Calu3 (cell line): ENCODE measurements at regions not wholly inside any gene's neighbourhood (a gene's known extent, or its start where the extent isn't known, plus 50 kb on each side); places are given as distances from the start of the nearest gene placed in this dataset.

Experiments
- BruUV-seq: library from RNA; stranded (reverse); fragments of 400-500 nt; replicated peaks from 2 replicates; lab custom pipeline; 2021; lab: Mats Ljungman, UMichigan
- CTCF ChIA-PET: fragments of 300-600 bp; sonication (Branson Sonifier 250); formaldehyde crosslinking; loops from one replicate; lab custom pipeline; 2022; ENCODE audit warnings: antibody characterized with exemption; lab: Charles Lee
- DNase-seq: peaks from one replicate; pipeline ENCODE4 v3.0.0; 2022
- H3K27ac Mint-ChIP-seq: one replicate; pipeline ENCODE4 v1.8.0; 2022; ENCODE audit warnings: mixed read lengths; ENCODE audit not compliant: unreplicated experiment
- H3K27me3 Mint-ChIP-seq: one replicate; pipeline ENCODE4 v1.8.0; 2022; ENCODE audit warnings: mixed read lengths; ENCODE audit not compliant: unreplicated experiment
- H3K36me3 Mint-ChIP-seq: one replicate; pipeline ENCODE4 v1.8.0; 2022; ENCODE audit warnings: mild to moderate bottlenecking, moderate library complexity, mixed read lengths; ENCODE audit not compliant: insufficient read depth, unreplicated experiment
- H3K4me1 Mint-ChIP-seq: one replicate; pipeline ENCODE4 v1.8.0; 2022; ENCODE audit warnings: mild to moderate bottlenecking, low read depth, mixed read lengths; ENCODE audit not compliant: unreplicated experiment
- H3K4me3 Mint-ChIP-seq: one replicate; pipeline ENCODE4 v1.8.0; 2022; ENCODE audit warnings: mild to moderate bottlenecking, low read depth, moderate library complexity, mixed read lengths; ENCODE audit not compliant: unreplicated experiment
- H3K9me3 Mint-ChIP-seq: one replicate; pipeline ENCODE4 v1.8.0; 2022; ENCODE audit warnings: low read depth, mixed read lengths; ENCODE audit not compliant: unreplicated experiment
- intact Hi-C: fragments of 100-400 bp; cut with micrococcal nuclease; formaldehyde crosslinking; loops from one replicate; pipeline ENCODE4 v1.10.0; 2022; ENCODE audit not compliant: unreplicated experiment
- TF ChIP-seq, protein P1 (sequence below): fragments of 200-600 bp; IDR thresholded peaks from one replicate; pipeline ENCODE4 v1.8.0; 2022; ENCODE audit warnings: antibody characterized with exemption; ENCODE audit not compliant: unreplicated experiment

DNA sequence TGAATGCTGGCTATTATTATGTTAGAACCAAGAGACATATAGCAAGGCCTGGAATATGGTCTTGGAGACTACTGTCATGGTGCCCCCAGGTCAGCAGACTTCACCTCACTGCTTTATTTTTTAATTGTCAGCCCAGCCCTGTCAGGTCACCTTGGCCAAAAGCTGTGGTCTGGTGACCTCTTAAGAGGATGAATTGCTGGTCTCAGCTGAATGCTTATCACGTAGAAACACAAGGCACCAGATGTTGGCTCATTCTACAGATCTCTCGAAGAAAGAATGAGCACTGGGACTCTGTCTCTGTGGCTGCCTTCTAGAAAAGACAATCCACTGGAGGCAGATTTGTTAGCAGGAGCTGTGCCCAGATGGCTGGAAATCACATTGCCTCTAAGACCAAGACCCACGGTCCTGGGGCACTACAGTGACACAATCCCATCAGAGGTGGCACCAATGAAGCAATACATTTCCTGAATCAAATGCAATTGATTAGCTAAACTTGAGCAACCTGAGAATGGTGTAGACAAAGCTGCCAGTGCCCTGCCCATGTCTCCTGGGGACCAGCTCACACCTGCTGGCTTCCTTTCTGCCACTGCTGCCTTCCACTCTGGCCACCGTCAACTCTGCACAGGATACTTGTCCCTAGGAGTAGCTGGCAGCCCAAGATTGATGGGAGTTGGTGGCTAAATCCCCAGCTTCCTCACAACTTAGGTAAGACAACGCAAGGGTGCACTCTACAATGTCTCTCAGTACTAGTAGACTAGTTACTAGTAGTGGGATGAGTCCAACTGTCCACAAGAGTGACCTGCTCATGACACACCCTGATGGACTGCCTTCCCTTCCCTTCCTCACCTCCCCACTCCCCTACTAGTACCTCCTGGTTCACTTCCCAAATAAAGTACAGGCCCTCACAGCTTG lies 384.9 kb upstream of the PROK2 start:
- Mint-ChIP-seq H3K36me3 (no peaks in the 10 kb centered on the region), H3K27ac (no peak overlapping the region), H3K4me1 (no peaks in the 10 kb centered on the region), H3K9me3 (no peaks in the 10 kb centered on the region), H3K27me3 (peaks cover 32% of the 10 kb centered on the region), H3K4me3 (no peak overlapping the region)
- no TSS peak for BruUV-seq
- intact Hi-C loops = no loop called here
- TF ChIP-seq, protein P1, sequence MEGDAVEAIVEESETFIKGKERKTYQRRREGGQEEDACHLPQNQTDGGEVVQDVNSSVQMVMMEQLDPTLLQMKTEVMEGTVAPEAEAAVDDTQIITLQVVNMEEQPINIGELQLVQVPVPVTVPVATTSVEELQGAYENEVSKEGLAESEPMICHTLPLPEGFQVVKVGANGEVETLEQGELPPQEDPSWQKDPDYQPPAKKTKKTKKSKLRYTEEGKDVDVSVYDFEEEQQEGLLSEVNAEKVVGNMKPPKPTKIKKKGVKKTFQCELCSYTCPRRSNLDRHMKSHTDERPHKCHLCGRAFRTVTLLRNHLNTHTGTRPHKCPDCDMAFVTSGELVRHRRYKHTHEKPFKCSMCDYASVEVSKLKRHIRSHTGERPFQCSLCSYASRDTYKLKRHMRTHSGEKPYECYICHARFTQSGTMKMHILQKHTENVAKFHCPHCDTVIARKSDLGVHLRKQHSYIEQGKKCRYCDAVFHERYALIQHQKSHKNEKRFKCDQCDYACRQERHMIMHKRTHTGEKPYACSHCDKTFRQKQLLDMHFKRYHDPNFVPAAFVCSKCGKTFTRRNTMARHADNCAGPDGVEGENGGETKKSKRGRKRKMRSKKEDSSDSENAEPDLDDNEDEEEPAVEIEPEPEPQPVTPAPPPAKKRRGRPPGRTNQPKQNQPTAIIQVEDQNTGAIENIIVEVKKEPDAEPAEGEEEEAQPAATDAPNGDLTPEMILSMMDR = no peak
- CTCF ChIA-PET = no interaction called here
- no peak for DNase-seq

DNA sequence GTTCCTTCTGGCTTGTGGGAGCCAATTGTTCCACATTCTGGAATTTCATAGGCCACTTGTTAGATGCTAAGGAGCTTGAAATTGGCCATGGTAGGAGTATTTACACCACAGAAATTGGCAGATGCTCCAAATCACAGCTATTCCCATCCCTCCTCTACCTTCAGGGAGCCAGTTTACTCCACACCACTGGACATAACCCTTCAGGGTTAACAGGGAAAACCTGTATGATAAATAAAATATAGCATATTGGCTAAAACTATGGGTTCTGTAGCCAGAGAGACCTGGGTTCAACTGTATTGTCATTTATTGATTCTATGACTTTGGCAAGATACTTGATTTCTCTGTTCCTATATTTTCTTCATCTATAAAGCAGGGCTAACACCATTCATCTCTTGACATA lies 384.2 kb upstream of the PROK2 start:
- Mint-ChIP-seq H3K4me3 (no peak overlapping the region), H3K4me1 (no peaks in the 10 kb centered on the region), H3K36me3 (no peaks in the 10 kb centered on the region), H3K27me3 (peaks cover 26% of the 10 kb centered on the region), H3K9me3 (no peaks in the 10 kb centered on the region), H3K27ac (no peak overlapping the region)
- TF ChIP-seq, protein P1 = no peak
- CTCF ChIA-PET = no interaction called here
- no TSS peak for BruUV-seq
- DNase-seq = no peak
- intact Hi-C loops = no loop called here

DNA sequence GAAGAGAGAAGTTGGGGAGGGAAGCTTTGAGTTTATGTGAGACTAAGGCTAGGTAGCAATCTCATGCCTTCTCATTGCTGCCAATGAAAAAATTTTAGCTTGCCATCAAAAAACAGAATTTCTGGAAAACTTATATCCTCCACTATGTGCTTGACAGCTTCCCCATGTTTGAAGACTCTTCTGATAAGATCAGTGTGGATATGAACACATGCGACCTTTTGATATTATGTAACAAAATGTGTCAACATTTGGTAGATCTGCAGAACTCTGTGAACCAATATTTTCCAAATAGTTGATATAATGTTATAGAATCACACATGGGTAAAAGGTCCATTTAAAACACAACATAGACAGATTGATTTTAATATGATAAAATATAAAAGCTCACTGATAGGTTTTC lies 380.9 kb upstream of the PROK2 start:
- no peak overlapping the region for H3K27ac Mint-ChIP-seq
- TF ChIP-seq, protein P1 = no peak
- H3K4me3 Mint-ChIP-seq = no peak overlapping the region
- no peaks in the 10 kb centered on the region for H3K9me3 Mint-ChIP-seq
- no peak for DNase-seq
- H3K36me3 Mint-ChIP-seq = no peaks in the 10 kb centered on the region
- CTCF ChIA-PET = no interaction called here
- intact Hi-C loops = no loop called here
- H3K4me1 Mint-ChIP-seq = peaks cover 9% of the 10 kb centered on the region
- peaks cover 11% of the 10 kb centered on the region for H3K27me3 Mint-ChIP-seq
- BruUV-seq = no TSS peak

- TF ChIP-seq, protein P1 = no peak
- no peaks in the 10 kb centered on the region for H3K36me3 Mint-ChIP-seq
- no peak for DNase-seq
- CTCF ChIA-PET = no interaction called here
- H3K4me3 Mint-ChIP-seq = no peak overlapping the region
- intact Hi-C loops = no loop called here
- H3K9me3 Mint-ChIP-seq = no peaks in the 10 kb centered on the region
- peaks cover 9% of the 10 kb centered on the region for H3K4me1 Mint-ChIP-seq
- BruUV-seq = no TSS peak
- H3K27me3 Mint-ChIP-seq = peaks cover 11% of the 10 kb centered on the region
- no peak overlapping the region for H3K27ac Mint-ChIP-seq
Measured at GRCh38 chr3:72165317-72165716, 380.4 kb upstream of the PROK2 start.
